ENCODE measurements at regions not wholly inside any gene's neighbourhood (a gene's known extent, or its start where the extent isn't known, plus 50 kb on each side); places are given as distances from the start of the nearest gene placed in this dataset.

DNA sequence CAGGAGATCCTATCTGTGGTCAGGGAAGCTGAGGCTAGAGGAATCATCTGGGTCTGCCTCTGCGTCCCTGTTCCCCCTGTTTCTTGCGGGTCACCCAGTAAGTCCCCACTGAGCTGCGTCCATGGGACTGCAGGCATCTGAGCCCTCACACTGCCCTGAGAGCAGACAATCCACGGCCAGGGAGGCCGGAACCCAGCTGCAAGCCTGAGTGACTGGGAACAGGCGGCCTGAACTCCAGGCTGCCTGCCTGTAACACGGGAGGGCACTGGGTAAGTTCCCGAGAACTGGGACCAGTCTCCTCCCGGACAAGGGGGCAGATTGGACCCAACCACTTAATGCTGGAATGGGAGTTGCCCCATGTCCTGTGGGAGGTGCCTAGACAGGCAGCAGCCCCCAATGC is 727.4 kb downstream of the BRD1 start:
- H3K4me3 ChIP-seq (ENCODE audit: low read depth in 2 of 2, low read length in 2 of 2) = no peak overlapping the region
- DNase-seq (ENCODE audit: low read depth, low spot score) (no peak), ATAC-seq (no peak)
- no peaks in the 10 kb centered on the region for H3K36me3 ChIP-seq (ENCODE audit: control insufficient read depth, insufficient read depth, low read length)
- no TSS peak for BruUV-seq (replicated peaks)
- intact Hi-C loops (cut with micrococcal nuclease; ENCODE audit: unreplicated experiment) = no loop called here
- H3K27ac ChIP-seq (ENCODE audit: low read length) = no peak overlapping the region
- ChIA-PET CTCF (no interaction called here), POLR2A (no interaction called here)
- H3K4me1 ChIP-seq (ENCODE audit: control insufficient read depth, insufficient read depth, low read length) = no peaks in the 10 kb centered on the region; the same call in 1 of the 2 replicates
- no peaks in the 10 kb centered on the region for H3K9me3 ChIP-seq (ENCODE audit: control insufficient read depth, insufficient read depth, low read depth, low read length)
- TF ChIP-seq POLR2AphosphoS5 (IDR thresholded peaks at IDR 0.05; ENCODE audit: low read depth, low read length) = no peak
- TF ChIP-seq SIN3A (IDR thresholded peaks at IDR 0.05; ENCODE audit: borderline replicate concordance, insufficient read depth, low read depth, low read length) = no peak
- TF ChIP-seq TCF7L2 (IDR thresholded peaks at IDR 0.05; ENCODE audit: low read depth, low read length) = no peak
- TF ChIP-seq, protein P1, sequence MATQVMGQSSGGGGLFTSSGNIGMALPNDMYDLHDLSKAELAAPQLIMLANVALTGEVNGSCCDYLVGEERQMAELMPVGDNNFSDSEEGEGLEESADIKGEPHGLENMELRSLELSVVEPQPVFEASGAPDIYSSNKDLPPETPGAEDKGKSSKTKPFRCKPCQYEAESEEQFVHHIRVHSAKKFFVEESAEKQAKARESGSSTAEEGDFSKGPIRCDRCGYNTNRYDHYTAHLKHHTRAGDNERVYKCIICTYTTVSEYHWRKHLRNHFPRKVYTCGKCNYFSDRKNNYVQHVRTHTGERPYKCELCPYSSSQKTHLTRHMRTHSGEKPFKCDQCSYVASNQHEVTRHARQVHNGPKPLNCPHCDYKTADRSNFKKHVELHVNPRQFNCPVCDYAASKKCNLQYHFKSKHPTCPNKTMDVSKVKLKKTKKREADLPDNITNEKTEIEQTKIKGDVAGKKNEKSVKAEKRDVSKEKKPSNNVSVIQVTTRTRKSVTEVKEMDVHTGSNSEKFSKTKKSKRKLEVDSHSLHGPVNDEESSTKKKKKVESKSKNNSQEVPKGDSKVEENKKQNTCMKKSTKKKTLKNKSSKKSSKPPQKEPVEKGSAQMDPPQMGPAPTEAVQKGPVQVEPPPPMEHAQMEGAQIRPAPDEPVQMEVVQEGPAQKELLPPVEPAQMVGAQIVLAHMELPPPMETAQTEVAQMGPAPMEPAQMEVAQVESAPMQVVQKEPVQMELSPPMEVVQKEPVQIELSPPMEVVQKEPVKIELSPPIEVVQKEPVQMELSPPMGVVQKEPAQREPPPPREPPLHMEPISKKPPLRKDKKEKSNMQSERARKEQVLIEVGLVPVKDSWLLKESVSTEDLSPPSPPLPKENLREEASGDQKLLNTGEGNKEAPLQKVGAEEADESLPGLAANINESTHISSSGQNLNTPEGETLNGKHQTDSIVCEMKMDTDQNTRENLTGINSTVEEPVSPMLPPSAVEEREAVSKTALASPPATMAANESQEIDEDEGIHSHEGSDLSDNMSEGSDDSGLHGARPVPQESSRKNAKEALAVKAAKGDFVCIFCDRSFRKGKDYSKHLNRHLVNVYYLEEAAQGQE (IDR thresholded peaks at IDR 0.05; ENCODE audit: insufficient read depth in 1 of 2, low read depth in 2 of 2, low read length in 1 of 2) = no peak
- TF ChIP-seq, protein P2, sequence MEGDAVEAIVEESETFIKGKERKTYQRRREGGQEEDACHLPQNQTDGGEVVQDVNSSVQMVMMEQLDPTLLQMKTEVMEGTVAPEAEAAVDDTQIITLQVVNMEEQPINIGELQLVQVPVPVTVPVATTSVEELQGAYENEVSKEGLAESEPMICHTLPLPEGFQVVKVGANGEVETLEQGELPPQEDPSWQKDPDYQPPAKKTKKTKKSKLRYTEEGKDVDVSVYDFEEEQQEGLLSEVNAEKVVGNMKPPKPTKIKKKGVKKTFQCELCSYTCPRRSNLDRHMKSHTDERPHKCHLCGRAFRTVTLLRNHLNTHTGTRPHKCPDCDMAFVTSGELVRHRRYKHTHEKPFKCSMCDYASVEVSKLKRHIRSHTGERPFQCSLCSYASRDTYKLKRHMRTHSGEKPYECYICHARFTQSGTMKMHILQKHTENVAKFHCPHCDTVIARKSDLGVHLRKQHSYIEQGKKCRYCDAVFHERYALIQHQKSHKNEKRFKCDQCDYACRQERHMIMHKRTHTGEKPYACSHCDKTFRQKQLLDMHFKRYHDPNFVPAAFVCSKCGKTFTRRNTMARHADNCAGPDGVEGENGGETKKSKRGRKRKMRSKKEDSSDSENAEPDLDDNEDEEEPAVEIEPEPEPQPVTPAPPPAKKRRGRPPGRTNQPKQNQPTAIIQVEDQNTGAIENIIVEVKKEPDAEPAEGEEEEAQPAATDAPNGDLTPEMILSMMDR (IDR thresholded peaks at IDR 0.05) = no peak
- in situ Hi-C loops (cut with HindIII; ENCODE audit: low pct_unique_long_range_greater_than_20kb, low sequenced_read_pairs) = no loop called here
- no peaks in the 10 kb centered on the region for H3K27me3 ChIP-seq (ENCODE audit: control insufficient read depth, insufficient read depth, low read length)

DNA sequence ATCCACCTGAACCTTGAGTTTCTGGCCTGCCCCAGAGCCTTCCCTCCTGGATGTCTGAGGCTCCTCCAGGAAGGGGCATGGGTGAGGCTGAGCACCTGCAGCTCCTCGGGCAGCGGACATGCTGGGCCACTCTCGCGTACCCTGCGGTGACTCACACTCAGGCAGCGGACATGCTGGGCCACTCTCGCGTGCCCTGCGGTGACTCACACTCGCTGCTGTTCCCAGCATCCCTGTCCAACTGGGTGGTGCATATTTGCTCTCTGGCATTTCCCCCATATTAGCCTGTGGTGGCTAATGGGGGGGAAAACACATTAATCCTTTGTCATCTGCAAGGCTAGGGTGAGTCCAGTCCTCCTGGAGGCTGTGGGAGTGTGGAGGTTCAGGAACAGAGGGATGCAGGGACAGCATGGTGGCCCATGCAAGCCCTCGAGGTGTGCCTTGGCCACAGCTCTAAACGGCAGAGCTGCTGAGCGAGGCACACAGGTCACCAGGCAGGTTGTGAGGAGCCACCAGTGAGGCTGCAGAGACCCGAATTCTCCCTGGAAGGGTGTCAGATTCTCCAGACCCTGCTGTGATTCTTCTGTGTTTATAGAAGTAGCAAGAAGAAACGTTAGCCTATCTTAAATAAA is 728.1 kb downstream of the BRD1 start:
- intact Hi-C loops (cut with micrococcal nuclease; ENCODE audit: unreplicated experiment) (no loop called here), in situ Hi-C loops (cut with HindIII; ENCODE audit: low pct_unique_long_range_greater_than_20kb, low sequenced_read_pairs) (no loop called here)

More for the DNA sequence above, 728.1 kb downstream of the BRD1 start:
- no peaks in the 10 kb centered on the region for H3K36me3 ChIP-seq (ENCODE audit: control insufficient read depth, insufficient read depth, low read length)
- BruUV-seq (replicated peaks) = no TSS peak
- peak; percentile 5 for DNase-seq (ENCODE audit: low read depth, low spot score)
- H3K27me3 ChIP-seq (ENCODE audit: control insufficient read depth, insufficient read depth, low read length) = no peaks in the 10 kb centered on the region
- ChIA-PET POLR2A (no interaction called here), CTCF (no interaction called here)
- no peak overlapping the region for H3K4me3 ChIP-seq (ENCODE audit: low read depth in 2 of 2, low read length in 2 of 2)
- TF ChIP-seq SIN3A (IDR thresholded peaks at IDR 0.05; ENCODE audit: borderline replicate concordance, insufficient read depth, low read depth, low read length) (no peak), TCF7L2 (IDR thresholded peaks at IDR 0.05; ENCODE audit: low read depth, low read length) (no peak), POLR2AphosphoS5 (IDR thresholded peaks at IDR 0.05; ENCODE audit: low read depth, low read length) (no peak)
- TF ChIP-seq, protein P2 (IDR thresholded peaks at IDR 0.05) = no peak
- TF ChIP-seq, protein P1 (IDR thresholded peaks at IDR 0.05; ENCODE audit: insufficient read depth in 1 of 2, low read depth in 2 of 2, low read length in 1 of 2) = no peak
- no peaks in the 10 kb centered on the region for H3K9me3 ChIP-seq (ENCODE audit: control insufficient read depth, insufficient read depth, low read depth, low read length)
- no peak overlapping the region for H3K27ac ChIP-seq (ENCODE audit: low read length)
- H3K4me1 ChIP-seq (ENCODE audit: control insufficient read depth, insufficient read depth, low read length) = no peaks in the 10 kb centered on the region; the same call in 1 of the 2 replicates
- peak; percentile 82 for ATAC-seq

Measured in Panc1 (cell line).